HuH-7.5 (cell line): ENCODE measurements at regions not wholly inside any gene's neighbourhood (a gene's known extent, or its start where the extent isn't known, plus 50 kb on each side); places are given as distances from the start of the nearest gene placed in this dataset.
"Not testable (repeated sequence)": the region's sequence is repeated elsewhere in the genome, so short reads cannot be mapped to it uniquely, and the experiment has no call there.

ENCODE experiments used
- DNase-seq: peaks from one replicate; pipeline ENCODE4 v3.0.0; 2011; ENCODE audit warnings: low spot score

GRCh38 chr1:30249446-30250337, 473.7 kb downstream of the MATN1 start:
- DNase-seq, result no peak

DNA sequence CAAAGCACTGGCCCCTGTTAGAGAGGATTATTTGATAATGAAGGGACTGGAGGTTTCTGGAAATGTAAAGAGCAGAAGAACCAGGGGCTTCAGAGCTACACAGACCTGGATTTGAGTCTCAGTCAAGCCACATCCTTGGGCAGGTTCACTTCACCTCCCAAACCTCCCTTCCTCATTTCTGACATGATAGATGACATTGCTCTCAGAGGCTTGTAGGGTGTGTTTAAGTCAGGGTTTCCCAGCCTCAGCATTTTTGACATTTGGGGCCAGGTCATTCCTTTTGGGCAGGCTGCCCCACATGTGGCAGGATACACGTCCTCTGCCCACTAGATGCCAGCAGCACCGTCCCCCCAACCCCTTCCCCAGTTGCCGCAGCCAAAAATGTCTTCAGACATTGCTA, 474.6 kb downstream of the MATN1 start:
- no peak for DNase-seq

- no peak for DNase-seq
These were observed 475.0 kb downstream of the MATN1 start for GRCh38 chr1:30248373-30248772.

DNA sequence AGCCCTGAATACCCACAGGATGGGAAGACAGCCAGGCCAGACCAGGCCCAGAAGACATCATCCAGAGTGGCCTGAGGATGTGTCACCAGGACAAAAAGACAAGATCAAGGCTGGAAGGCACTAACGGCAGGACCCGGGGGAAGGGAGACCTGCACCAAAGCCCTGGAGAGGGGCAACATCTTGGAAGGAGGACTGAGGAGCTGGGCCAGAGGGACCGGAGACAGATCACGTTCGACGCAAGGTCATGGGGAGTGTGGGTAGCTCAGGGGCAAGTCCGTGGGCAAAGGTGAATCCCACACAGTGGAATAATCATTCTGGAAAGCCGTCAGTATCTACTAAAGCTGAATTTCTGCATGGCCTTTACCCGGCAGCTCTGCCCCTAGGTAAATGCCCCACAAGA, 478.6 kb downstream of the MATN1 start:
- DNase-seq, result no peak

GRCh38 chr1:30242722-30243457, 480.5 kb downstream of the MATN1 start:
- DNase-seq, result no peak

- DNase-seq, result no peak
These were observed 481.2 kb downstream of the MATN1 start for GRCh38 chr1:30242168-30242567.

- no peak for DNase-seq
These were observed 481.7 kb downstream of the MATN1 start for GRCh38 chr1:30241681-30242080.

DNA sequence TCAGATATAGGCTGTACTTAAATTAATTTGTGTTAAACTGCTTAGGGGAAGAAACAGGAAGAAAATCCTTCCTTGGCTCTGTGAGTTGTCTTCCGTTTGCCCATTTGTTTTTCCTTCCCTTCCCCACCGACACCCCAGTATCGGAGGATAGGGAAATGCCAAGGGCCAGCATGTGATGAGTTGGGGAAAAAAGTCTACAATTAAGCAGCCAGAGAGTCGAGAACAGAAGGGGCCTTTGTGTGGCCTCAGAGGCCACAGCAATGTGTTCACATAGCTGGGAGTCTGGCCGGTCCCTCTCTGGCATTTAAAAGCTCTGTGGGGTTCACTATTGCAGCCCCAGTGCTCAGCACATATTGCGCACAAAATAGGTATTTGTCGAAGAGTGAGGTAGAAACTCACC, 489.3 kb downstream of the MATN1 start:
- no peak for DNase-seq

DNA sequence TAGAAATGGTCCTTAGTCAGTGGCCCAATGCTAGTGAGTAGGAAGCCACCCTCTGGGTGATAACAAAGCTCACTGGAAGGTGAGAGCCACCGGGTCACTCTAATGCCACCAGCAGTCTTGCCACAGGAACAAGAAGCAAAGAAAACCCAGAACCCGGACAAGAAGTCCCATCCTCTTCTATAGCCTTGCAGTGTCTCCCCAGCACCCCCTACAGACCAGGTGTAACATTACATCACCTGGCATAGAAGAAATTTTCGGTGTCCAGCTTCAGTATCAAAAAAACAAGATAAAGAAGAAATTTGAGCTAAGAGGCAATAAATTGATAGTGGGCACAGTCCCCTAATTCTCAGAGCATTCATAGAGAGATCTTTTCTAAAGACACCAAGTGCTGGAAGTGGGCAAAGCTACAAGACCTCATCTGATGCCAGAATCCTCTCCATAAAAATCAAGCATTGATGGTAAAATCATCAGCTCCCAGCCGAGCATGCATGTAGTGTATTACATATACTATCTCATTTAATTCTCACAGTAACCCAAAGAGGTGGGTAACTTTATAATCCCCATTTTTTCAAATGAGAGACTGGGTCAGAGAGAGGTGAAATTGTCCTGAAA, 491.0 kb downstream of the MATN1 start:
- peak; percentile 27 for DNase-seq

- no peak for DNase-seq
These were observed 493.4 kb downstream of the MATN1 start for GRCh38 chr1:30229960-30230359.

GRCh38 chr1:30229557-30229956, 493.8 kb downstream of the MATN1 start:
- no peak for DNase-seq

DNA sequence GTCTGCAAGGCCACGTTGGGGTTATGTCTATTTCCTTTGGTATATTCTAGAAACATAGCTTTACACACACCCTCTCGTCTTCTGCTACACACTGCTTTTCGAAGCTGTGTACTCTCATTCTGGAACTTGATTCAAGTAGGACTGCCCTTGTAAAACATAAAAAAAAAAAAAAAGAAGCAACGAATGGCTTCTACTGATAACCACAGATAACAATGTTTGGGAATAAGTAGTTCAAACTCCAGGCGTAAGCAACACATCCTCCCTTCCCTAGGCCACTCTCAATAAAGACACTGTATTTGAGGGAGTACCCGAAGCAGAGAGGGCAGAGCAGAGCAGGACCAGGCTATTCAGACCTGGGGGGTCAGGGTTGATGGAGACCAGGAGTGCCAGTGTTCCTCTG, 496.7 kb downstream of the MATN1 start:
- DNase-seq, result no peak

DNA sequence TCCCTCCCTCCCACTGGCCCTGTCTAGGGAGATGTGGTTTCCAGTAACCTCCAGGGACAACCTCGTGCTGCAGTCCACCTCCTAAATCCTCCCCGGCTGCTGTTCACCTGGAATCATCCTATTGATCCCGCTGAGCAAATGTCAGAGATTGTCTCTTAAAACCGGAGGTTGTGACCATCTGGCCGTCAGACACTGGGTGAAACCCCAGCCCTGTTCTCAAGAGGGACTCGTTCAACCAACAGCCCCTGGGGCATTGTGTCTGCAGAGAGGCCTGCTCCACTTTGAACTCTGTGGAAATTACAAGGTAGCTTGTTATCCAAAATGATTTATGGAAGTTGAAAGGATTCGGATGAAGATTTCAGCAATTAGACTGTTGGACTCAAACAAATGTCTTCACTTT, 498.0 kb downstream of the MATN1 start:
- no peak for DNase-seq

GRCh38 chr1:30219675-30220074, 503.7 kb downstream of the MATN1 start:
- no peak for DNase-seq

DNA sequence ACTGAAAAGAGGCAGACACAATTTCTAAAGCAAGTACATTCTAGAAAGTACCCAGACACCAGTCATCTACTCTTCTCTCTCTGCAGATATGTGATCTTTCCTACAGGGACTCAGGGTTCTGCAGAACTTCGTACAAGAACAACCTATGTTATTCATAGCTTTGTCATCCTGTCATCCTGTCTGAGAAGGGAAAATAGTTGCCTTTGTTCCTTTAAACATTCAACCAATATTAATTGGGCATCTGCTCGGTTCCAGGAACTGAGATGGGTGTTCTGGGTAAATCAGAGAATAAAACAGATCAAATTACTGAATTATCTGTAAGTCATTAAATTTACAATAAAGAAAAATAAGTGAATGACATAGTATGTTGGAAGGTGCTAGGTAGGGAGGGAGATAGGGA, 504.9 kb downstream of the MATN1 start:
- no peak for DNase-seq

- no peak for DNase-seq
These were observed 506.8 kb downstream of the MATN1 start for GRCh38 chr1:30216602-30217001.

GRCh38 chr1:30213936-30214335, 509.4 kb downstream of the MATN1 start:
- DNase-seq, result no peak

DNA sequence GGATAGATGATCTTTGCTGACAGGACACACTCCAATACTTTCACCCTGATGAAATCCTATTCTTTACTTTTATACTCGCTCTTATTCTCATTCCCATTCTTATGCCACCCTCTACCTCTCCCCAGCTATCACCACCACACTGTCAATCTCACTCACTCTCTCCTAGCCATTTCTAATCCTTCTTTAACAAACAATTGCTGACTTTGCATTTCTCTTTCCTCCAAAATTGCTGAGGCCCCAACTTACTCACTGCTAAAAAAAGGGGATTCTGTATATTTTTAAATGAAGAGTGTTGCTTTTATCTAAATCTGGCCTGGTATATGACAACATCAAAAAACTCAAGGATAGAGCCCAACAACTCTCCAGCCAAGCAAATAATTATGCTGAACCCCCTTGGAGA, 515.4 kb downstream of the MATN1 start:
- DNase-seq, result not testable (repeated sequence)

DNA sequence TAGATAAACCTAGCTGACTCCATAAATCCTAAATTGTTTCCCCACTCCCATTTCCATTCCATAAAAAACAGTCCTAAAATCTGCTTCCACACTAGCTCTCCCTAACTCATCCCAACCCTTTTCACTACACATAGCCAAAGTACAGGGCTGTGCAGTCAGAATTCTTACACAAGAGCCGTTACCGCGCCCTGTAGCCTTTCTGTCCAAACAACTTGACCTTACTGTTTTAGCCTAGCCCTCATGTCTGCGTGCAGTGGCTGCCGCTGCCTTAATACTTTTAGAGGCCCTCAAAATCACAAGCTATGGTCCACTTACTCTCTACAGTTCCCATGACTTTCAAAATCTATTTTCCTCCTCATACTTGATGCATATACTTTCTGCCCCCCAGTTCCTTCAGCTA, 516.8 kb downstream of the MATN1 start:
- DNase-seq, result not testable (repeated sequence)

- DNase-seq, result not testable (repeated sequence)
These were observed 518.5 kb downstream of the MATN1 start for GRCh38 chr1:30204916-30205315.

DNA sequence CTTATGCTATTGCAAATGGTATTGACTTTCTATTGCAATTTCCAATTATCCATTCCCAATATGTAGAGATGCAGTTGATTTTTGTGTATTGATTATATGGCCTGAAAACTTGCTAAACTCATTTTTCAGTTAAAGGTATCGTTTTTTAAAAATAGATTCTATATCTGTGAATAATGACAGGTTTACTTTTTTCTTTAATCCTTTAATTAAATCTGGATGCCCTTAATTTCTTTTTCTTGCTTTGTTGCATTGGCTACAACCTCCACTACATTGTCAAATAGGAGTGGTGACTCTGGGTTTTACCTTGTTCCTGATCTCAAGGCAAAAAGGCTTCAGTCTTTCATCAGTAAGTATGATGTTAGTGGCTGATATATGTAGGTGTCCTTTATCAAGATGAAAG, 522.4 kb downstream of the MATN1 start:
- no peak for DNase-seq

GRCh38 chr1:30200161-30200560, 523.2 kb downstream of the MATN1 start:
- DNase-seq, result no peak

DNA sequence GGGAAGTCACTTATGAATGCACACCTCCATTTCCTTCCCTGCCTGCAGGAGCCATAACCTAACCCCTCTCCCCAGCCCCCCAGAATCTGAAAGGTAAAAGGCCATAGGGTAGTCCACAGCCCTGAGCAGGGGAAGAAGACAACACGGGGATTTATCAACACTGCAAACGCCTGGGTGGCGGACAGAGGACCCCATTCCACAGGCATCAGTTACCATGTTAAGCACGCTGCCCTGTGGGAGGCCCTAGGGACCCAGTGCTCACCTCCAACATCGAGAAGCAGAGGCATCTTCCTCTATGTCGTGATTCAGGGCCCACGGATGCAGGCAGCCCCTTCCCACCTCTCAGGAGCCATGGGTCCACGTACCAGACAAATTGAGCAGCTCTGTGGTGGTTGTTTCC, 523.8 kb downstream of the MATN1 start:
- no peak for DNase-seq
